ENCODE measurements at regions not wholly inside any gene's neighbourhood (a gene's known extent, or its start where the extent isn't known, plus 50 kb on each side); places are given as distances from the start of the nearest gene placed in this dataset.
A peak's percentile ranks its signal among the peaks of the same experiment; 100 is the strongest.

DNA sequence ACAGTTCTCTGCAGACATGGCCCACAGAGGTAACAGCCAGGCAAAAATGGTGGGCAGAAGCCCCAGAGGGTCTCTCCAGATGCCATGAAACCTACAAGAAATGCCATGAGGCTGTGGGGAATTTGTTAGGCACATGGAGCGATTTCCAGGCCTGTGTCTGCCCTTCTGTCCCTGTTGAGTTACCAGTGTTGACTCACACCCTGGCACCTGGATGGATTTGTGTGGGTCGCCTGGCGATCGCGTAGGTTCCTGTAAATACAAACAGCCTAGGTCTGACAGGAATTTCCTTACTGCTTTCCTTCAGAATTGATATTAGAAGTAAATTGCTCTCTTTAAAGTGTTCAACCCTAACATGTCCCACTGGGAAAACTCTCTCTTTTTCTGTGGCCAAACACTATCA, 164.9 kb upstream of the EEPD1 start:
- H3K27me3 ChIP-seq (ENCODE audit: control insufficient read depth in 3 of 3, insufficient read depth in 3 of 3, low read length in 3 of 3), result no peaks in the 10 kb centered on the region
- no peaks in the 10 kb centered on the region for H3K4me1 ChIP-seq (ENCODE audit: control insufficient read depth in 3 of 3, insufficient read depth in 2 of 3, low read depth in 1 of 3, low read length in 2 of 3)
- no peak overlapping the region for H3K4me3 ChIP-seq (ENCODE audit: low read depth in 1 of 3, low read length in 3 of 3)
- no peak overlapping the region for H3K27ac ChIP-seq (ENCODE audit: low read depth in 1 of 3, low read length in 2 of 3)
- WGBS, 3 donors, result 73 to 85% (median 83%) methylated on average over 5 of the region's 5 CpGs
- FAIRE-seq, result no peak
- no peak for DNase-seq
- H3K9me3 ChIP-seq (ENCODE audit: control insufficient read depth in 2 of 2, insufficient read depth in 1 of 2, low read depth in 1 of 2, low read length in 1 of 2), result no peaks in the 10 kb centered on the region
- no peaks in the 10 kb centered on the region for H3K36me3 ChIP-seq (ENCODE audit: control insufficient read depth in 3 of 3, insufficient read depth in 2 of 3, low read depth in 1 of 3, low read length in 3 of 3)

GRCh38 chr7:35988818-35989217, 164.2 kb upstream of the EEPD1 start:
- H3K9me3 ChIP-seq (ENCODE audit: control insufficient read depth in 2 of 2, insufficient read depth in 1 of 2, low read depth in 1 of 2, low read length in 1 of 2), result no peaks in the 10 kb centered on the region
- WGBS, 3 donors, result 52 to 75% (median 72%) methylated on average over 6 of the region's 6 CpGs
- H3K4me1 ChIP-seq (ENCODE audit: control insufficient read depth in 3 of 3, insufficient read depth in 2 of 3, low read depth in 1 of 3, low read length in 2 of 3), result no peaks in the 10 kb centered on the region
- H3K36me3 ChIP-seq (ENCODE audit: control insufficient read depth in 3 of 3, insufficient read depth in 2 of 3, low read depth in 1 of 3, low read length in 3 of 3), result no peaks in the 10 kb centered on the region
- DNase-seq, result no peak
- H3K27ac ChIP-seq (ENCODE audit: low read depth in 1 of 3, low read length in 2 of 3), result no peak overlapping the region
- no peak for FAIRE-seq
- no peaks in the 10 kb centered on the region for H3K27me3 ChIP-seq (ENCODE audit: control insufficient read depth in 3 of 3, insufficient read depth in 3 of 3, low read length in 3 of 3)
- no peak overlapping the region for H3K4me3 ChIP-seq (ENCODE audit: low read depth in 1 of 3, low read length in 3 of 3)

DNA sequence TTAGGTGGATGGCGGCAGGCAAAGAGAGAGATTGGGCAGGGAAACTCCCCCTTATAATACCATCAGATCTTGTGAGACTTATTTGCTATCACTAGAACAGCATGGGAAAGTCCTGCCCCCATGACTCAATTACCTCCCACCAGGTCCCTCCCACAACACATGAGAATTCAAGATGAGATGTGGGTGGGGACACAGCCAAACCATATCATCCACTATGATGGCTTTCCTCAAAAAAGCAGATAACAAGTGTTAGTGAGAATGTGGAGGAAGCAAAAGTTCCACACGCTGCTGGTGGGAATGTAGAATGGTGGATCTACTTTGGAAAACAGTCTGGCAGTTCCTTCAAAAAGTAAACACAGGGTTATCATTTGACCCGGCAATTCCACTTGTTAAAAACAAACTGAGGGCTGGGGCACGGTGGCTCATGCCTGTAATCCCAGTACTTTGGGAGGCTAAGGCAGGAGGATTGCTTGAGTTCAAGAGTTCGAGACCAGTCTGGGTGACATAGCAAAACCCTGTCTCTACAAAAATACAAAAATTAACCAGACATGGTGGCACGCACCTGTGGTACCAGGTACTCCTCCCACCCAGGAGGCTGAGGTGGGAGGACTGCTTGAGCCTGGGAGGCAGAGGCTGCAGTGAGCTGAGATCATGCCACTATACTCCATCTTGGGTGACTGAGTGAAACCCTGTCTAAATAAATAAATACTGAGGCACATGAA, 161.4 kb upstream of the EEPD1 start:
- H3K36me3 ChIP-seq (ENCODE audit: control insufficient read depth in 3 of 3, insufficient read depth in 2 of 3, low read depth in 1 of 3, low read length in 3 of 3), result no peaks in the 10 kb centered on the region
- WGBS, 3 donors, result 67 to 76% (median 68%) methylated on average over 6 of the region's 6 CpGs
- H3K9me3 ChIP-seq (ENCODE audit: control insufficient read depth in 2 of 2, insufficient read depth in 1 of 2, low read depth in 1 of 2, low read length in 1 of 2), result no peaks in the 10 kb centered on the region
- FAIRE-seq (no peak), DNase-seq (no peak)
- H3K4me3 ChIP-seq (ENCODE audit: low read depth in 1 of 3, low read length in 3 of 3), result no peak overlapping the region
- no peaks in the 10 kb centered on the region for H3K27me3 ChIP-seq (ENCODE audit: control insufficient read depth in 3 of 3, insufficient read depth in 3 of 3, low read length in 3 of 3)
- no peak overlapping the region for H3K27ac ChIP-seq (ENCODE audit: low read depth in 1 of 3, low read length in 2 of 3)
- H3K4me1 ChIP-seq (ENCODE audit: control insufficient read depth in 3 of 3, insufficient read depth in 2 of 3, low read depth in 1 of 3, low read length in 2 of 3), result no peaks in the 10 kb centered on the region

GRCh38 chr7:35992436-35992835, 160.6 kb upstream of the EEPD1 start:
- H3K9me3 ChIP-seq (ENCODE audit: control insufficient read depth in 2 of 2, insufficient read depth in 1 of 2, low read depth in 1 of 2, low read length in 1 of 2), result no peaks in the 10 kb centered on the region
- no peaks in the 10 kb centered on the region for H3K27me3 ChIP-seq (ENCODE audit: control insufficient read depth in 3 of 3, insufficient read depth in 3 of 3, low read length in 3 of 3)
- H3K4me1 ChIP-seq (ENCODE audit: control insufficient read depth in 3 of 3, insufficient read depth in 2 of 3, low read depth in 1 of 3, low read length in 2 of 3), result no peaks in the 10 kb centered on the region
- no peaks in the 10 kb centered on the region for H3K36me3 ChIP-seq (ENCODE audit: control insufficient read depth in 3 of 3, insufficient read depth in 2 of 3, low read depth in 1 of 3, low read length in 3 of 3)
- WGBS, 3 donors, result 97 to 100% (median 98%) methylated on average over 1 of the region's 1 CpG
- DNase-seq, result no peak
- no peak overlapping the region for H3K4me3 ChIP-seq (ENCODE audit: low read depth in 1 of 3, low read length in 3 of 3)
- no peak for FAIRE-seq
- no peak overlapping the region for H3K27ac ChIP-seq (ENCODE audit: low read depth in 1 of 3, low read length in 2 of 3)

- Histone ChIP-seq H3K4me1 (ENCODE audit: control insufficient read depth in 3 of 3, insufficient read depth in 2 of 3, low read depth in 1 of 3, low read length in 2 of 3) (no peaks in the 10 kb centered on the region), H3K27me3 (ENCODE audit: control insufficient read depth in 3 of 3, insufficient read depth in 3 of 3, low read length in 3 of 3) (no peaks in the 10 kb centered on the region), H3K4me3 (ENCODE audit: low read depth in 1 of 3, low read length in 3 of 3) (no peak overlapping the region), H3K36me3 (ENCODE audit: control insufficient read depth in 3 of 3, insufficient read depth in 2 of 3, low read depth in 1 of 3, low read length in 3 of 3) (no peaks in the 10 kb centered on the region), H3K9me3 (ENCODE audit: control insufficient read depth in 2 of 2, insufficient read depth in 1 of 2, low read depth in 1 of 2, low read length in 1 of 2) (no peaks in the 10 kb centered on the region), H3K27ac (ENCODE audit: low read depth in 1 of 3, low read length in 2 of 3) (no peak overlapping the region)
- DNase-seq (no peak), FAIRE-seq (no peak)
- WGBS, 3 donors, result 84 to 98% (median 93%) methylated on average over 2 of the region's 2 CpGs
Measured at GRCh38 chr7:35993113-35993512, 159.9 kb upstream of the EEPD1 start.

DNA sequence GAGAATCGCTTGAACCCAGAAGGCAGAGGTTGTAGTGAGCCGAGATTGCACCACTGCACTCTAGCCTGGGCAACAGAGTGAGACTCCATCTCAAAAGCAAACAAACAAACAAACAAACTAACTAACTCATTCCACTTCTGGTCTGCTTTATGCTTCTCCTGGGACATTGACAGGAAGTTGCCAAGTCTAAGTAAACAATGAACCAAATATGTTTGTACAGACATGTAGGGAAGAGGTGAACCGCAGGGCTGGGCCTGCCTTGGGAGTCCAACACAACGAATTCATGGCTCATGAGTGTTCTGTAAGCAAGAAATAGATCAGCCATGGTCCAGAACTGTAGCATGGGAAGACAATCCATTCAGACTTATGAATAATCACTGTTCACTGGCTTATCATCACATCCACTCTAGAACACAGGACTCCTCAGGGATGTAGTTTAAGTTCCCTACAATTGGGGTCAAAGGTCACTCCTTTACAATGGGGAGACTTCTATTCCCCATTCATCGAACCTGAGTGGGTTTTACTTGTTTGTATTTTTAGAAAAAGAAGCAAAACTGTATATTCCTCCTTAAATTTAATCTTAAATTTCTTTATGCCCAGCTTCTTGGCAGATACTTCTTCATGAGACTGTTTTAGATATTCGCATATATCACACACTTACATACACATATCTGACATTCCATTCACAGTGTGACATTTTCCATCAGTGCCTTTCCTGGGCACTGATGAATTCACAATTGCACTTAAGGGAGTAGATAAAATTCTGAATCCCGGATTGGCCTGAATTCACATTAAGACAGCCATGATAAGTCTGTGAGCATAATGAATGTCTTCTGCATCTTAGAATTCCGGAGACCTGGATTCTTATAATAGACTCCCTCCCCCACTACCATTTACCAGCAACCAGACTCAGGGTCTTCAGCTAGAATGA, 159.1 kb upstream of the EEPD1 start:
- DNase-seq, result peak in 1 of 2 donors; percentile 16
- Histone ChIP-seq H3K4me1 (ENCODE audit: control insufficient read depth in 3 of 3, insufficient read depth in 2 of 3, low read depth in 1 of 3, low read length in 2 of 3) (no peaks in the 10 kb centered on the region), H3K4me3 (ENCODE audit: low read depth in 1 of 3, low read length in 3 of 3) (no peak overlapping the region), H3K9me3 (ENCODE audit: control insufficient read depth in 2 of 2, insufficient read depth in 1 of 2, low read depth in 1 of 2, low read length in 1 of 2) (no peaks in the 10 kb centered on the region), H3K27me3 (ENCODE audit: control insufficient read depth in 3 of 3, insufficient read depth in 3 of 3, low read length in 3 of 3) (no peaks in the 10 kb centered on the region), H3K36me3 (ENCODE audit: control insufficient read depth in 3 of 3, insufficient read depth in 2 of 3, low read depth in 1 of 3, low read length in 3 of 3) (no peaks in the 10 kb centered on the region), H3K27ac (ENCODE audit: low read depth in 1 of 3, low read length in 2 of 3) (no peak overlapping the region)
- no peak for FAIRE-seq
- 71 to 82% (median 76%) methylated on average over 8 of the region's 8 CpGs for WGBS, 3 donors

DNA sequence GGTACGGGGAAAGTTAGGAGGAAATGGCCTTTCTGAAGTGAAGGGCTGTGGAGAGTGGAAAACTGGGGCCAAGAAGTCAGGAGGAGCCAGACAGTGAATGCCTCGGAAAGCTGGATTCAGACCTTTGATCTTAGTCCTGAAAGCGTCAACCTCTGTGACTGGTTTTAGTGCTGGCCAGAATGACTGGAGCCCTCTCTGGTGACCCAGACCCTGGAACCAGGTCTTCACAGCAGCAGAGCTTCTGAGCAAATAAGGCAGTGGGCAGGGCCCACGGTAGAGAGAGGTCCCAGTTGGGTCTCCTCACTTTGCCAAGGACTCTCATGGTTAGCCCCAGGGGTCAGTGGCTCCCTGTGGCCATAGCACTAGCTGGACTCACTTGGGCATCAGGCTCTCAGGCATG, 157.7 kb upstream of the EEPD1 start:
- H3K4me1 ChIP-seq (ENCODE audit: control insufficient read depth in 3 of 3, insufficient read depth in 2 of 3, low read depth in 1 of 3, low read length in 2 of 3), result no peaks in the 10 kb centered on the region
- no peaks in the 10 kb centered on the region for H3K27me3 ChIP-seq (ENCODE audit: control insufficient read depth in 3 of 3, insufficient read depth in 3 of 3, low read length in 3 of 3)
- DNase-seq, result no peak
- FAIRE-seq, result no peak
- H3K36me3 ChIP-seq (ENCODE audit: control insufficient read depth in 3 of 3, insufficient read depth in 2 of 3, low read depth in 1 of 3, low read length in 3 of 3), result no peaks in the 10 kb centered on the region
- no peak overlapping the region for H3K4me3 ChIP-seq (ENCODE audit: low read depth in 1 of 3, low read length in 3 of 3)
- H3K9me3 ChIP-seq (ENCODE audit: control insufficient read depth in 2 of 2, insufficient read depth in 1 of 2, low read depth in 1 of 2, low read length in 1 of 2), result no peaks in the 10 kb centered on the region
- WGBS, 3 donors, result 74 to 81% (median 79%) methylated on average over 4 of the region's 4 CpGs
- H3K27ac ChIP-seq (ENCODE audit: low read depth in 1 of 3, low read length in 2 of 3), result no peak overlapping the region

GRCh38 chr7:35998481-35998880, 154.6 kb upstream of the EEPD1 start:
- Histone ChIP-seq H3K4me1 (ENCODE audit: control insufficient read depth in 3 of 3, insufficient read depth in 2 of 3, low read depth in 1 of 3, low read length in 2 of 3) (no peaks in the 10 kb centered on the region), H3K27me3 (ENCODE audit: control insufficient read depth in 3 of 3, insufficient read depth in 3 of 3, low read length in 3 of 3) (no peaks in the 10 kb centered on the region), H3K4me3 (ENCODE audit: low read depth in 1 of 3, low read length in 3 of 3) (no peak overlapping the region), H3K9me3 (ENCODE audit: control insufficient read depth in 2 of 2, insufficient read depth in 1 of 2, low read depth in 1 of 2, low read length in 1 of 2) (peaks cover 0 to 6% of the 10 kb centered on the region in 2 donors), H3K27ac (ENCODE audit: low read depth in 1 of 3, low read length in 2 of 3) (no peak overlapping the region), H3K36me3 (ENCODE audit: control insufficient read depth in 3 of 3, insufficient read depth in 2 of 3, low read depth in 1 of 3, low read length in 3 of 3) (no peaks in the 10 kb centered on the region)
- DNase-seq (no peak), FAIRE-seq (no peak)
- 84 to 88% (median 86%) methylated on average over 5 of the region's 5 CpGs for WGBS, 3 donors
